Upper lobe of left lung (tissue), 4 donors: ENCODE measurements at regions not wholly inside any gene's neighbourhood (a gene's known extent, or its start where the extent isn't known, plus 50 kb on each side); places are given as distances from the start of the nearest gene placed in this dataset.
"Not testable (repeated sequence)": the region's sequence is repeated elsewhere in the genome, so short reads cannot be mapped to it uniquely, and the experiment has no call there.

Experiments used
- CTCF ChIP-seq, 6 experiments: fragments of 450-650 bp in 4 of 6; fragments of 200-600 bp in 2 of 6; sonication (generic) in 2 of 6; IDR thresholded peaks; one replicate each; pipeline ENCODE4 v1.5.1; 2016 to 2019; ENCODE audit warnings: antibody characterized with exemption in 6 of 6
- EP300 ChIP-seq, 4 donors: sonication (generic); formaldehyde crosslinking; IDR thresholded peaks; one replicate each; pipeline ENCODE4 v1.5.1; 2017; ENCODE audit warnings: antibody characterized with exemption in 4 of 4, control low read depth in 2 of 4
- POLR2A ChIP-seq, 4 donors: fragments of 450-650 bp; IDR thresholded peaks; one replicate each; pipeline ENCODE4 v1.5.1; 2016 to 2017; ENCODE audit warnings: antibody characterized with exemption in 4 of 4, mild to moderate bottlenecking in 2 of 4
- POLR2AphosphoS5 ChIP-seq, 2 donors: sonication (generic); formaldehyde crosslinking; IDR thresholded peaks; one replicate each; pipeline ENCODE4 v1.5.1; 2017; ENCODE audit warnings: antibody characterized with exemption in 2 of 2

- not testable (repeated sequence) for TF ChIP-seq CTCF, POLR2A, POLR2AphosphoS5, EP300 (IDR thresholded peaks at IDR 0.05)
Observed at GRCh38 chr20:47908361-47909035, 123.2 kb upstream of the SULF2 start.
